Inferior parietal cortex (tissue), 1 donor: ENCODE measurements at regions not wholly inside any gene's neighbourhood (a gene's known extent, or its start where the extent isn't known, plus 50 kb on each side); places are given as distances from the start of the nearest gene placed in this dataset.
"Not testable (repeated sequence)": the region's sequence is repeated elsewhere in the genome, so short reads cannot be mapped to it uniquely, and the experiment has no call there.

Experiments used
- DNase-seq: peaks from one replicate; pipeline ENCODE4 v3.0.0-alpha.2; 2016; ENCODE audit errors: extremely low spot score

DNA sequence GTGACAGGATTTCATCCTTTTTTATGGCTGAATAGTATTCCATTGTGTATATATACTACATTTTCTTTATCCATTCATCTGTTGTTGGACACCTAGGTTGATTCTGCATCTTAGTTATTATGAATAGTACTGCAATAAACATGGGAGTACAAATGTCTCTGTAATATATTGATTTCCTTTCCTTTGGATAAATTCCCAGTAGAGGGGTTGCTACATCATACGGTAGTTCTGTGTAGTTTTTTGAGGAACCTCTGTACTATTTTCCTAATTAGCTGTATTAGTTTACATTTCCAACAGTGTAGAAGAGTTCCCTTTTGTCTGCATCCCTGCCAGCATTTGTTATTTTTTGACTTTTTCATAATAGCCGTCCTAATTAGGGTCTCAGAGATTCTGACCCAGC lies 201.3 kb downstream of the GIPC2 start:
- DNase-seq, result no peak

DNA sequence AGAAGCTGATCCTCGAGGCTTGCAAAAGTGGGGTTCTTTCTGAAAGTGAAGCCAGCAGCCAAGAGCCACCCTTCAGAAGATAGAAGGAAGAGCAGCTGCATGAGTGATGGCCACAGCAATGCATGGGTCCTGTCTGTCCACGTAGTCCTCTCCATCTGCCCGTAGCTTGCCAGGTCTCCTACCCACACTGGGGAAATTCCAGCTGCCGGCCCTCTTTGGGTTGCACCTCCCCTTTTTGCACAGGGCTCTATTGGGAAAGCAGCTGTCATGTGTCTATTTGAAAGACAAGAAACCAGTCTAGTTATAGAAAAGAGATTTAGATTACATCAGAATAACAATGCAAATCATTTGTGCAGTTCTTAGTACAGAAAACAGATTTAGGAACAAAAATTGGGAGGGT lies 204.4 kb downstream of the GIPC2 start:
- no peak for DNase-seq

DNA sequence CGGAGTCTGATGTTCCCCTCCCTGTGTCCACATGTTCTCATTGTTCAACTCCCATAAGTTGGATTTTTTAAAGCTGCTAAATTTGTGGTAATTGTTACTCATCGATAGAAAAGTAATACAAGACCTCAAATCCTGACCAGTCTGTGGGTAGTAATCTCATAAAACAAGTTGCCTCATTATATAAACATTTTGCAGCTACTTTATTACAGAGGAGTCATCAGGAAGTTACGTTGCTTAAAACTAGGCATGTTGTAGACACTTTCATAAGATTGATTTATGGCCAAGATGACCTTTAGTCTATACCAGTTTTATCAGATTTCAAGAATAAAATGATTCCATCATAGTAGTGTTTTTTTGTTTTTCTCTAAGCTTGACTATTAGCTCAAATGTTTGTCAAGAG lies 208.8 kb downstream of the GIPC2 start:
- DNase-seq, result no peak

GRCh38 chr1:78255383-78255782 lies 209.6 kb downstream of the GIPC2 start:
- DNase-seq, result no peak

DNA sequence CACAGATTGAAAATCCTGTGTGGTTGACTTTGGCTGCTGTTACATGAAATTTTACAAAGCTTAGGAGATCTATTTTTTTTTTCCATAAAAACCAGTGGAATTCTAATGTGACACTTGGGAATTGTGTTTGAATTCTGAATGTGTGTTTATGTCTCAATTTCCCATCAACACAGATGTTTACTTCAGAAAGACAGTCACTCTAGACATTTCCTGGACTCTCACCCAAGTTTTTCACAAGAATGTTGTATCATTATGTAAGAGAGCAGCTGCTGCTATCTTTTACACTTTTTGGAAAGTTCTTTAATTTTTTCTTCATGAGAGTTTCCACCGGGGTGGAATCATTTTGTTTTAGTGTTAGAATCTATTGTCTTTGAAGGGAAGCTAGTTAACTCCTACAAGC lies 210.1 kb downstream of the GIPC2 start:
- DNase-seq, result peak; percentile 5

GRCh38 chr1:78263459-78263858 lies 217.7 kb downstream of the GIPC2 start:
- no peak for DNase-seq

- DNase-seq, result no peak
Observed at GRCh38 chr1:78263946-78264345, 218.2 kb downstream of the GIPC2 start.

GRCh38 chr1:78267513-78268218 lies 221.9 kb downstream of the GIPC2 start:
- no peak for DNase-seq

DNA sequence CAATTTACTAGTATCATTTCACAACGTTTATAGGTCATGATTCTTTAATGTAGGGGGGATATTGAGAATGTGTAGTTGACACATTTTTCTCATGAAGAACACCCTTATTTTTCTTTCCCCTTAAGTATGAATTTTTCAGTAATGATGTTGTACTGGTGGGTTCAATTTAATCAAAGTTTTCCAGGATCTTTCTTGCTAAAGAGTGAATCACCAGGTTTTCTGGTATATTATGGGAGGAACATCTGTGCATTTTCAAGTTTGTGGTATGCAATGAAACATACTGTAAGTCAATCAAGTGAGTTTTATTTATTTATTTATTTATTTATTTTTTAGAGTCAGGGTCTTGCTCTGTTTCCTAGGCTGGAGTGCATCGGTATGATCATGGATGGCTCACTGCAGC lies 221.2 kb upstream of the PTGFR start:
- DNase-seq, result no peak

GRCh38 chr1:78271423-78271822 lies 219.4 kb upstream of the PTGFR start:
- not testable (repeated sequence) for DNase-seq

GRCh38 chr1:78274814-78275213 lies 216.0 kb upstream of the PTGFR start:
- no peak for DNase-seq

GRCh38 chr1:78275456-78275855 lies 215.3 kb upstream of the PTGFR start:
- DNase-seq, result no peak

- DNase-seq, result no peak
Observed at GRCh38 chr1:78275906-78276685, 214.7 kb upstream of the PTGFR start.

- no peak for DNase-seq
Observed at GRCh38 chr1:78277253-78277652, 213.5 kb upstream of the PTGFR start.

DNA sequence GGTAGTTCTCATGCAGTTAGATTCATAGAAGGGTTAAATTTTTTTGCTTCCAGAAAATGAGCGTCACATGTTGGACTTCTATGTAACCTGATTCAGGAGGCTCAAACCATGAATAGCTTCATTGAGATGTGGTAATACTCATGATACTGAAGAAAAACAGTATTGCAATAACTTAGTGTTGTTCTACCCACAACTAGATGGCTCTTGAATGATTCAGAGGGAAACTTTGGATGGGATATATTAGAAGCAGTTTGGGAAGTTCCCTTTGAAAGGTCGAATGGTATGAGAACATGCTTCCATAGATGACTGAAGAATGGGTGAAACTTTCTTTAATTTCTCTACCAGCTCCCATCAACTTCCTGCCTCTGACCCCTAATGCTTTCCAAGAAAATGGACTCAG lies 211.7 kb upstream of the PTGFR start:
- no peak for DNase-seq

GRCh38 chr1:78280626-78281025 lies 210.1 kb upstream of the PTGFR start:
- no peak for DNase-seq

DNA sequence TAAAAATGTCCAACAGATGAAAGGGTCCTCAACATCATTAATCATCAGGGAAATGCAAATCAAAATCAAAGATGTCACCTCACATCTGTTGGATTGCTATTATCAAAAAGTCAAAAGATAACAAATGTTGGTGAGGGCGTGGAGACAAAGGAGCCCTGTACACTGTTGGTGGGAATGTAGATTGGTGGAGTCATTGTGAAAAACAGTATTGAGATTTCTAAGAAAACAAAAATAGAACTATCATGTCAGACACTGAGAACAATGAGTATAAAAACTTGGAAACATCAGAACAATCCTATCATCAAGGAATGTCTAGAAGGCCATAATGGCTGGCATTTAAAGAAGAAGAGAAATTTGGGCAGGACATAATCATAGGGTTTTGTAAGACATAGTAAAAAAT lies 209.2 kb upstream of the PTGFR start:
- DNase-seq, result no peak

DNA sequence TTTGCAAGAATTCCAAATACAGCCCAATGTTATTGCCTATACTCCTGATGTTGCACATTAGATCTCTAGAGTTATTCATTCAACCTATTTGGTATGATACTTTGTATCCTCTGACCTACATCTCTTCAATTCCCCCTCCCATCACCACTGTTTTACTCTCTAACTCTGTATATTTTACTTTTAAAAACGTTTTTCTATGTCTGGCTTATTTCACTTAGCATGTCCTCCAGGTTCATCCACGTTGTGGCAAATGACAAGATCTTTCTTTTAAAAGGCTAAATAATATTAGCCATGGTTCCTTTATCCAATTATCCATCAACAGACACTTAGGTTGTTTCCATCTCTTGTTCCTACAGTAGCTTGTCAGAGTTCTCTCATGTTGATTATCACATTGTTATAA lies 207.1 kb upstream of the PTGFR start:
- DNase-seq, result no peak

- DNase-seq, result no peak
Observed at GRCh38 chr1:78284354-78284753, 206.4 kb upstream of the PTGFR start.

GRCh38 chr1:78286686-78287085 lies 204.1 kb upstream of the PTGFR start:
- DNase-seq, result no peak

DNA sequence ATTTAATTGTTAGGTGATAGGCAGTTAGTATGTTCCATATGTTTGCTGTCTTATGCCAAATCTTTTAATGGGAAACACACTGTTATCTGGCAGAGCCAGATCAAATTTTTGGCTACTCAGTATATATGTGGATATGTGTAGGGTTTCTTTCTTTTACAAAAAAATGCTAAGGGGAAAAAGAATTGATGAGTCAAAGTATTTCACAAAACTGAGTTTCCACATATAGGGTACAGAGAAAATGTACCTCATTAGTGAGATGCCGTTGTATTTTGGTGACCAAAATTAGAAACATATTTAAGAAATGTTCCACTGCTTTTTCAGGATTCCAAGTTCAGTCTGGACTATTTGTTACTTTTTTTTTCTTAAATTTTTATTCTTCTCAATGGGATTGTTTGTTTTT lies 201.2 kb upstream of the PTGFR start:
- no peak for DNase-seq

GRCh38 chr1:78291418-78291817 lies 199.4 kb upstream of the PTGFR start:
- DNase-seq, result no peak

DNA sequence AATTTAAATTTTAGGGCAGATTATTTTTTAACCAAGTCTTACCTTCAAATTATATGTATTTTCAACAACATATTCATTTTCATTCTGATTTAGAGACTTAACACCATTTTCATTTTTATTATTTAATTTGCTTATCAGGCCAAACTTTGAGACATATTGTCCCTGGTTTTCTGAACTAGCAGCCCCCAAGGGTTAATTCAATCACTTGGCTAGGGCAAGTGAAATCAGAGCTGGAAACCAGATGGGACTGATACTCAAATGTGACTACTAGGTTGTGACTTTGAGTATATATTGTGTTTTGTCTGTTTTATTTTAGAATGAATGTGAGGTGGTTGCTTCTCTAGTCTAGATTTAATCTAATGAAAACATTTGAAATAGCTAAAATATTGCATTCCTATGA lies 198.9 kb upstream of the PTGFR start:
- DNase-seq, result no peak

DNA sequence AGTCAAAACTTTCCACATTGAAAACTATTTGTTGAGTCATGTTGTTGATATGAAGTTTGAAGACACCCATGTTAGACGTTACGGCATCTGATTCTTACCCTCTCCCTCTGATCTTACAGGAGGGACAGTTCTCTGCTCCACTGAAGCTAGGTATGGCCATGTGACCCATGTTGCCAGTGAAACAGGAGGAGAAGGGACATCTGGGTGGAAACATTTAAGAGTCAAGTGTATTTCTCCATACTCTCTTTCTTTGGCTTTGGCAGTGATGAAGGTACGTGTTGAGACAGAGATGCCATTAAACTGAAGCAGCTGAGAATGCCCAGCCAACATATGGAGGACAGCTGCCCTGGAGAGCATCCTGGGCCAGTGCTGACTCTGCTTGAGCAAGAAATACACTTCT lies 198.4 kb upstream of the PTGFR start:
- no peak for DNase-seq
